ENCODE measurements at regions not wholly inside any gene's neighbourhood (a gene's known extent, or its start where the extent isn't known, plus 50 kb on each side); places are given as distances from the start of the nearest gene placed in this dataset.

DNA sequence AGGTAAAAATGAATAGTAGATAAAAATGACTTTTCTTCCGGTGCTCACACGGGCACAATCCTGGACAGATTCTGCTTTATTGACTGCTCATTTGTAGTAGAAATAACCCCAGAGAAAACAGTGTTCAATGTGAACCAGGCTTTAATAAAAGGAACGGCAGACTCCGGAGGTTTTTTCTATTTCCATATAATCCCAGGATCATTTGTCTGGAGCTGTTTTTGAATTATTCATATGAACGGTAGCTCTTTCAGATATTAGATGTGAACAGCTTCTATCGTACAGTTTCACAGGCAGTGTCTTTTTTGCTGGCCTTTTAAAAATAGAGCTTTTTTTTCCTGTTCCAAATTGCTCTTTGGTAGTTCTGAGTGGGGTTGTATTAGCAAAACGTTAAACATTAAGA lies 347.3 kb downstream of the MFSD1 start:
- Histone ChIP-seq H3K4me3 (ENCODE audit: low read depth, low read length) (no peak overlapping the region), H3K36me3 (ENCODE audit: control insufficient read depth, insufficient read depth, low read length) (no peaks in the 10 kb centered on the region), H3K27me3 (ENCODE audit: control insufficient read depth, insufficient read depth, low read length) (no peaks in the 10 kb centered on the region)
- no peak for DNase-seq (ENCODE audit: low read depth)
- TF ChIP-seq, protein P1, sequence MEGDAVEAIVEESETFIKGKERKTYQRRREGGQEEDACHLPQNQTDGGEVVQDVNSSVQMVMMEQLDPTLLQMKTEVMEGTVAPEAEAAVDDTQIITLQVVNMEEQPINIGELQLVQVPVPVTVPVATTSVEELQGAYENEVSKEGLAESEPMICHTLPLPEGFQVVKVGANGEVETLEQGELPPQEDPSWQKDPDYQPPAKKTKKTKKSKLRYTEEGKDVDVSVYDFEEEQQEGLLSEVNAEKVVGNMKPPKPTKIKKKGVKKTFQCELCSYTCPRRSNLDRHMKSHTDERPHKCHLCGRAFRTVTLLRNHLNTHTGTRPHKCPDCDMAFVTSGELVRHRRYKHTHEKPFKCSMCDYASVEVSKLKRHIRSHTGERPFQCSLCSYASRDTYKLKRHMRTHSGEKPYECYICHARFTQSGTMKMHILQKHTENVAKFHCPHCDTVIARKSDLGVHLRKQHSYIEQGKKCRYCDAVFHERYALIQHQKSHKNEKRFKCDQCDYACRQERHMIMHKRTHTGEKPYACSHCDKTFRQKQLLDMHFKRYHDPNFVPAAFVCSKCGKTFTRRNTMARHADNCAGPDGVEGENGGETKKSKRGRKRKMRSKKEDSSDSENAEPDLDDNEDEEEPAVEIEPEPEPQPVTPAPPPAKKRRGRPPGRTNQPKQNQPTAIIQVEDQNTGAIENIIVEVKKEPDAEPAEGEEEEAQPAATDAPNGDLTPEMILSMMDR (IDR thresholded peaks at IDR 0.05; ENCODE audit: insufficient read depth, low read length, severe bottlenecking), result no peak
- FAIRE-seq, result no peak

- Histone ChIP-seq H3K4me3 (ENCODE audit: low read depth, low read length) (no peak overlapping the region), H3K36me3 (ENCODE audit: control insufficient read depth, insufficient read depth, low read length) (no peaks in the 10 kb centered on the region), H3K27me3 (ENCODE audit: control insufficient read depth, insufficient read depth, low read length) (no peaks in the 10 kb centered on the region)
- TF ChIP-seq, protein P1 (IDR thresholded peaks at IDR 0.05; ENCODE audit: insufficient read depth, low read length, severe bottlenecking), result no peak
- DNase-seq (ENCODE audit: low read depth), result no peak
- no peak for FAIRE-seq
These were observed 347.8 kb downstream of the MFSD1 start for GRCh38 chr3:159149633-159150032.

DNA sequence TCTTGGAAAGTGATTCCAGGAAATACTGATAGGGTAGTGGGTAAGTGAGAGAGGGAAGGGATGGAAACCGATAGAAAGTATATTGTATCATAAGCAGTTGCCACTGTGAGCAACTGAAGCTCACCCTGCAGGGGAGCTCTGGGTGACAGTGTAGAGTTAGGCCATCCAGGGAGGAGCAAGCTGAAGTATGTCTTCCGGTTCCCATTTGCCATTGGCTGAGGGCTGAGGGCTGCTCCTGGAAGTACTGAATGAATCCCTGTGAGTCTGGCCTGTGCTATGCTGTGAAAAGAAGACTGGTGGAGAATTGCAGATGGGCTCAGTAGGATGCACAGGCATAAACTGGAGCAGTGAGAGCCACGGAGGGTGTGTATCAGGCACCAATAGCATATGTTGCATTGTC lies 348.3 kb downstream of the MFSD1 start:
- Histone ChIP-seq H3K4me3 (ENCODE audit: low read depth, low read length) (no peak overlapping the region), H3K36me3 (ENCODE audit: control insufficient read depth, insufficient read depth, low read length) (no peaks in the 10 kb centered on the region), H3K27me3 (ENCODE audit: control insufficient read depth, insufficient read depth, low read length) (no peaks in the 10 kb centered on the region)
- FAIRE-seq (no peak), DNase-seq (ENCODE audit: low read depth) (no peak)
- TF ChIP-seq, protein P1 (IDR thresholded peaks at IDR 0.05; ENCODE audit: insufficient read depth, low read length, severe bottlenecking), result no peak

DNA sequence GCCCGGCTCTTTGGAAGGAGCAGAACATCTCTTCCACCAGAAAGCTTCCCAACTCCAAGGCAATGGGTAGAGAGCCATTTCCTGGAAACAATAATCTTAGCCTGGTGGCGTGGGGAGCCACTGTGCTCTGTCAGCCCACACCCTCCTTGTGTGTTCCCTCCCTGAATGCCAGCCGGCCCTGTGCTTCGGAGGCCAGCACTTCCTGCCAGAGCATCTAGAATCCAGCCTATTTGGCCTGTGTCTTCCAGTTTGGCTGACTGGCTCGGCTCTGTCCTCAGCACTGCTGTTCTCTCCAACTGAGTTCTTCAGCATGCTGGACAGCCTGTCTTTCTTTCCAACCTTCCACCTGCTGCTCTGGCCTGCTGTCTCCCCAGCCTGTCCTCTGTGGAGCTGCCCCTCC lies 349.3 kb downstream of the MFSD1 start:
- TF ChIP-seq, protein P1 (IDR thresholded peaks at IDR 0.05; ENCODE audit: insufficient read depth, low read length, severe bottlenecking), result no peak
- no peak for DNase-seq (ENCODE audit: low read depth)
- Histone ChIP-seq H3K36me3 (ENCODE audit: control insufficient read depth, insufficient read depth, low read length) (no peaks in the 10 kb centered on the region), H3K4me3 (ENCODE audit: low read depth, low read length) (no peak overlapping the region), H3K27me3 (ENCODE audit: control insufficient read depth, insufficient read depth, low read length) (no peaks in the 10 kb centered on the region)
- no peak for FAIRE-seq

GRCh38 chr3:159157275-159157674 lies 355.4 kb downstream of the MFSD1 start:
- Histone ChIP-seq H3K4me3 (ENCODE audit: low read depth, low read length) (no peak overlapping the region), H3K27me3 (ENCODE audit: control insufficient read depth, insufficient read depth, low read length) (no peaks in the 10 kb centered on the region), H3K36me3 (ENCODE audit: control insufficient read depth, insufficient read depth, low read length) (no peaks in the 10 kb centered on the region)
- TF ChIP-seq, protein P1 (IDR thresholded peaks at IDR 0.05; ENCODE audit: insufficient read depth, low read length, severe bottlenecking), result no peak
- DNase-seq (ENCODE audit: low read depth), result no peak
- no peak for FAIRE-seq

DNA sequence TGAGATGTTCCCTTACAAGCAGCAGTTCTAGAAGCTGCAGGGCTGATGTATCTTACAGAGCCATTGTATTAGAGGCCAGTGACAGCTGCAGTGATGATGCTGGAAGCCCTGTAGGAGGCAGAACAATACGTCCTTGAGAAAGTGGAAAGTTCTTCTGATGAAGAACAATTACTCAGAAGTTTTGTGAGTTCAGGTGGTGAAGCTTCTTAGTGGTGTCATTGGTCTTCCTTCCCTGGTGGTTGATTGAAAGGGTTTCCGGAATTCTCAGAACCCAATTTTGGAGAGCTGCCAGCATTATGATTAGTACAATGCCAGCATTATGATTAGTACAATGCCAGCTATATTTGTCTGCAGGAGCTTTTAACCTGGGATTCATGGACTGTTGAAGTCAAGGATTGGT lies 356.4 kb downstream of the MFSD1 start:
- no peaks in the 10 kb centered on the region for H3K27me3 ChIP-seq (ENCODE audit: control insufficient read depth, insufficient read depth, low read length)
- no peak overlapping the region for H3K4me3 ChIP-seq (ENCODE audit: low read depth, low read length)
- FAIRE-seq (no peak), DNase-seq (ENCODE audit: low read depth) (peak; percentile 74)
- TF ChIP-seq, protein P1 (IDR thresholded peaks at IDR 0.05; ENCODE audit: insufficient read depth, low read length, severe bottlenecking), result peak; percentile 26
- H3K36me3 ChIP-seq (ENCODE audit: control insufficient read depth, insufficient read depth, low read length), result no peaks in the 10 kb centered on the region

All from bronchial epithelial cell (primary cell).